ENCODE measurements at regions not wholly inside any gene's neighbourhood (a gene's known extent, or its start where the extent isn't known, plus 50 kb on each side); places are given as distances from the start of the nearest gene placed in this dataset.
"Not testable (repeated sequence)": the region's sequence is repeated elsewhere in the genome, so short reads cannot be mapped to it uniquely, and the experiment has no call there.

DNA sequence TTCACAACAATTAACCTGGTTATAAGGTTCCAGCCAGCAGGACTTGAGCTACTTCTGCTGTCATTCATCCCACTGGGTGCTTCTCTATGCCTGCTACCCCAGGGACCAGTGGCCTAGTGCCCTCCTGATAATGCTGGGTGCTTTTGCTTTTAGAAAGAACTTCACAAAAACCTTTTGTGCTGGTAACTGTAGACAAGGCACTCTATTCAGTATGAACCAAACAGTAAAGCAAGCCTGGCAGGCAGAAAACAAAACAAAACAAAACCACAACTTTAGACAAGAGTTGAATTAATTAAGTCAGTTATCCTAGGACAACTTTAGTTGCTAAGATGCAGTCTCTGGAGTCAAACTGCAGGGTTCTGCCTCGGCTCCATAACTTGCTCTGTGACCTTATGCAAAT, 61.9 kb upstream of the ADGRL2 start:
- DNase-seq (ENCODE audit: low read depth in 4 of 4, low spot score in 2 of 4), result no peak

DNA sequence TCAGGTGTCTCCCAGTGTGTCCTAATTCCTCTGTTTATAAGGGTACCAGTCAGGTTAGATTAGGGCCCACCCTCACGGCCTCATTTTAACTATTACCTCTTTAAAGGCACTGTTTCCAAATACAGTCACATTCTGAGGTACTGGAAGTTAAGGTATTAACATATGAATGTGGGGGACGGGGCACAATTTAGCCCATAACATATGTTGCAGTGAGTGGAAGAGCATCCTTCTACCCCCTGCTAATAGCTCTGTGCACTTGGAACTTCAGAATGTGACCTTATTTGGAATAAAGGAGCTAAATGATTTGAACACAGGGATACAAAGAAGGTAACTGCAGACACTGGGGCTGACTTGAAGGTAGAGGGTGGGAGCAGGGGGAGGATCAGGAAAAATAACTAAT, 67.3 kb upstream of the ADGRL2 start:
- DNase-seq (ENCODE audit: low read depth in 4 of 4, low spot score in 2 of 4), result no peak

DNA sequence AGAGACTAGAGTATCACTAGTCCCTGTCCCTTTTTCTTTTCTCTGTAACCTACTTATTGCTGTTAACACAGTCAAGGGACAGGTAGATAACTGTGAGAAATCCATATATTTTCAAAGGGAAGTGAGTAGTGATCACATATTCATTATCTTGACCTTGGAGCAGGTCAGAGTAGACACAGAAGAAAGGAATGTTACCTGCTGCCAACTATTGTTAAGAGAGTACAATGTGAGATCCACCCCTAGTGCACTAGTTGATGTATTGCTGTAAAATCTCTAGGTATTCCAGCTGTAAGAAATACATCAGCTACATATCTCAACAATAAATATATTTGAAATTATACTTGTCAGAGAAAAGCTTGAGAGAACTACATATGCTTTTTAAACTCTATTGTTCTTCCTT, 68.7 kb upstream of the ADGRL2 start:
- DNase-seq (ENCODE audit: low read depth in 4 of 4, low spot score in 2 of 4), result no peak

DNA sequence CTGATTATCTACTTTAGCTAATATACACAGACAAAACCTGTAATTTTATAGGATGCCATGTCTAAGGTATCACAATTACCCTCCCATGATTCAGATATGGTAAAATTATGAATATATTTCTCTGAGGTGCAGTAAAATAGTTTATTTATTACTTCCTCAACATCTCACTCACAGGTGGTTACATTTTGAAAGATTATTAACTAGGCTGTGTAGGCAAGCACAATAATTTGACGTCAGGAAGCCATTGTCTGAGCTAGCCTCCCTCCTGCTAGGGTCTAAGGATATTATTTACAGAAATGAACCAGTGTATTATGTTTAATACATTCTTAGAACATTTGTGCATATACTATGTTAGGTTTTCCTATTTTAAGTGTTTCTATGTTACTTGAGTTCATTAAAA, 69.9 kb upstream of the ADGRL2 start:
- DNase-seq (ENCODE audit: low read depth in 4 of 4, low spot score in 2 of 4), result no peak

DNA sequence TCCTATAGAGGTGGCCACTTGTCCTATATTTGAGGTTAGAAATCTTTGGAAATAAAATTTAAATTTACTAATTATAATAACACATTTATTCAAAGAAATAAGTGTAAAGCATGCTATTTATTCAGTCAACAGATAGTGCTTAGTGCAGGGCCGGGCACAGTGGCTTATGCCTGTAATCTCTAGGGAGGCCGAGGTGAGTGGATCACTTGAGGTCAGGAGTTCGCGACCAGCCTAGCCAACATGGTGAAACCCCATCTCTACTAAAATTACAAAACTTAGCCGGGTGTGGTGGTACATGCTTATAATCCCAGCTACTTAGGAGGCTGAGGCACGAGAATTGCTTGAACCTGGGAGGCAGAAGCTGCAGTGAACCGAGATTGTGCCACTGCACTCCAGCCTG, 70.4 kb upstream of the ADGRL2 start:
- DNase-seq (ENCODE audit: low read depth in 4 of 4, low spot score in 2 of 4), result not testable (repeated sequence)

DNA sequence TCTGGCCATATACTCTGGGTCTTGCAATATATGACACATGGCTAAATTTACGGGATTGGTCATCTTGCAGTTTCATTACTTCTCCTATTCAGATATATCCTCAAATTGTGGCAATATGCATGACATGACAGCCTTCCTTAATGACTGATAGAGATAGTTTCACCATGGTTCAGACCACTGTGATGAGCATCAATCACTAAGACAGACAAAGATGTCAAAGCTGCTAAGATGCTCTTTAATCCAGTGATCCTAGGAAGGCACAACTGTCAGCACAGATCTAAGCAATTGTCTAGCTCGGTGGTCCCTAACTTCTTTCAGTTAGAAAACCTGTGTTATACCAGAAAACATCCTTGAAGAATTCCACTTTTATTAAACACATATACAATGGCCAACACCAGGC, 70.9 kb upstream of the ADGRL2 start:
- no peak for DNase-seq (ENCODE audit: low read depth in 4 of 4, low spot score in 2 of 4)

DNA sequence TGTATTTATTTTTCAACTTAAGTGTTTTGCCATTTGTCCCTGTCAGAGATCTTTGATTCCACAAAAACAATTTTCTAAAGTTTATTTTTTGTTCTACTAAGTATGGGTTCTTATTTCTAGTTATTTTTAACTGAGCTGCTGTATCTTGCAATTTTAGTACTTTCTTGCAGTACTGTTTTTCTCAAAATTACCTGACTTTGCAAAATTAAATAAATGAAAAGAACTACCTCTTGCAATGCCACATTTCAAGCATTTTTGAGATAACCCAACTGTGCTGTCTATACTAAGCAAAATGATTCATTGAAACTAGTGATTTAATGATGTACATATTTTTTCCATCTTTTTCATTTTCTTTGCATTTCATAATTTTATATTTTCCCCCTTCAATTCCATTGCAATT, 71.5 kb upstream of the ADGRL2 start:
- DNase-seq (ENCODE audit: low read depth in 4 of 4, low spot score in 2 of 4), result no peak

DNA sequence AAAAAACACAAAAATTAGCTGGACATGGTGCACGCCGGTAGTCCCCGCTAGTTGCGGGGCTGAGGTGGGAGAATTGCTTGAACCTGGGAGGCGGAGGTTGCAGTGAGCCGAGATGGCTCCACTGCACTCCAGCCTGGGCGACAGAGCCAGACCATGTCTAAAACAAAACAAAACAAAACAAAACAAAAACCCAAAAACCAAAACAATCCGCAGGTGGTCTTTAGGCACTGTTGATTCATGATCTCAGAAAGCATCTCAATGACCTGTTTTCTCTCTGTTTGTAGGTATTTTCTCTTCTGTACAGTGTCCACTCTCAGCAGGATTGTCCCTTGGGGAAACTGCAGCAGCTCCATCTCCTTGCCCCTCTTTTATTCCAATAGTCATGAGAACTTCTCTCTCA, 74.9 kb upstream of the ADGRL2 start:
- DNase-seq (ENCODE audit: low read depth in 4 of 4, low spot score in 2 of 4), result no peak

DNA sequence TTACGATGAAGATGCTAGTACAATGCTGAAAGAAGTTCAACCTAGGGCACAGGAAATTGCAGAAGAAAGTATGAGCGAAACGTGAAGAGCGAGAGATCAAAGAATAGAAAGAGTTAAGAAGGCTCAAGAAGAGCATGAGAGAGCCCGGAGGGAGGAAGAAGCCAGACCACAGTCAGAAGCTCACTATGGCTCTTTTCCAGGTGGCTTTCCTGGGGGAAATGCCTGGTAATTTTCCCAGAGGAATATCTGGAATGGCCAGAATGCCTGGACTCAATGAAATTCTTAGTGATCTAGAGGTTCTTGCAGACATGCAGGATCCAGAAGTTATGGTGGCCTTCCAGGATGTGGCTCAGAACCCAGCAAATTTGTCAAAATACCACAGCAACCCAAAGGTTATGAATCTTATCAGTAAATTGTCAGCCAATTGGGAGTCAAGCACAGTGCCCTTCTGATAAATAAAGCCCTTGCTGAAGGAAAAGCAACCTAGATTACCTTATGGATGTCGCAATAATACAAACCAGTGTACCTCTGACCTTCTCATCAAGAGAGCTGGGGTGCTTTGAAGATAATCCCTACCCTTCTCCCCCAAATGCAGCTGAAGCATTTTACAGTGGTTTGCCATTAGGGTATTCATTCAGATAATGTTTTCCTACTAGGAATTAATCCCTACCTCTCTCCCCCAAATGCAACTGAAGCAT, 78.0 kb upstream of the ADGRL2 start:
- DNase-seq (ENCODE audit: low read depth in 4 of 4, low spot score in 2 of 4), result not testable (repeated sequence)

DNA sequence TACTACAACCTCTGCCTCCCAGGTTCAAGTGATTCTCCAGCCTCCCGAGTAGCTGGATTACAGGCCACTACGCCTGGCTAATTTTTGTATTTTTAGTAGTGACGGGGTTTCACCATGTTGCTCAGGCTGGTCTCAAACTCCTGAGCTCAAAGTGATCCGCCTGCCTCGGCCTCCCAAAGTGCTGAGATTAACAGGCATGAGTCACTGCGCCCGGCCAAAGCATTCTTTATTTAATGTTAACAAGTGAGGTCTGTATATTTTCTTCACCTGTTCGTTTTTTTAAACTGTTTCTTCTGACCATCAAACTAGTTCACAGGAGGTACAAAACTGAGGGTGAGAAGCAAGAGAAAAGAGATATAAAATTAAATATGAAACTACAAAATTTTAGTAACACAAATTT, 80.5 kb upstream of the ADGRL2 start:
- not testable (repeated sequence) for DNase-seq (ENCODE audit: low read depth in 4 of 4, low spot score in 2 of 4)

DNA sequence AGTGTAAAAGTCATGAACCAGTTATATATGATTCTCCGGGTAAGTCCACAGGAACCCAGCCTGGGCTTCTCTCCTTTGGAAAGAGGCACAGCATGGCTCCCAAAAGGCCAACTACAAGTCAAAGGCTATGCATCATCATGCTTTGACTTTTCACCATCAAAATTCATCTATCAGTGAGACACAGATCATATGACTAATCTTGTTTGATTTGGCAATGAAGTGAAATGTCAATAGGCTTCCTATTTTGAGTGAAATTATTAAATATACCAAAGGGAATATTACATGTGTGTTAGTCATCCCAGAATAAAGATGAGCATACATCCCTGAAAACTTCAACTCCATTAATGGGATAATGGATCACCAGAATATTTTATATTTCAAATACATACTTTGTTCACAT, 83.5 kb upstream of the ADGRL2 start:
- DNase-seq (ENCODE audit: low read depth in 4 of 4, low spot score in 2 of 4), result no peak

DNA sequence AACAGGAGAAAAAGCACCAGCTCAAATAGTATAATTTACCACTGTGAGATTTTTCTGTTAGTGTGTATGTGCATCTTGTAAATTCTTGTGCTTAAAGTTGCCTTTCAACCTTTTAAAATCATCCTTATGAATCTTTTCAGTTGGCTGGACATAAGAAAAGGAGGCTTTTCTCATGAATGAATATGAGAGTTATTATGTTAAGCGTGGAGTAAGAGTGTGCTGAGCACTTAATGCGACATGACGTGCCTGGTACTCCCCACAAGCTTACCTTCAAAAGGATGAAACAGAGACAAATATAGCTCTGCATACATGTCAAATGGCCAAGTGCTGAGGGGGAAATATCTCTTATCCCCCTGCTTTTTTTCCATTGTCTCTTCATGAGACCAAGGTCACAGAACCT, 85.3 kb upstream of the ADGRL2 start:
- no peak for DNase-seq (ENCODE audit: low read depth in 4 of 4, low spot score in 2 of 4)

DNA sequence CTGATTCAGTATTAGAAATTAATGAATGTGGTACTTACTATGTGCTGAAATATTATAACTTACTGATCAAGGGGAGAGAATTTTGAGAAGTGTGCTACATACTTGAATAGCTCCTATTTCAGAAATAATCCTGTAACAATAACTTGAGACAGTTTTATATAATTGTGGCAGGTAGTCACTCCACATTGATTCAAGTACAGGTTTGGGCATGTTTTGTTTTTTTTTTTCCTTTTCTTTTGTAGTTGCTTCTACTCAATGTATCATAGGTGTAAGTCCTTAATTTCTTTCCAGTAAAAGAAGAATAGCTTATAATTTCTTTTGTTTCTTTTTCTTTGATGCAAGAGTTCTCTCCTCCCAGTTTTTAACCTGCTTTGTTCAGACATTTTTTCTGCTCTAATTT, 86.1 kb upstream of the ADGRL2 start:
- DNase-seq (ENCODE audit: low read depth in 4 of 4, low spot score in 2 of 4), result no peak

DNA sequence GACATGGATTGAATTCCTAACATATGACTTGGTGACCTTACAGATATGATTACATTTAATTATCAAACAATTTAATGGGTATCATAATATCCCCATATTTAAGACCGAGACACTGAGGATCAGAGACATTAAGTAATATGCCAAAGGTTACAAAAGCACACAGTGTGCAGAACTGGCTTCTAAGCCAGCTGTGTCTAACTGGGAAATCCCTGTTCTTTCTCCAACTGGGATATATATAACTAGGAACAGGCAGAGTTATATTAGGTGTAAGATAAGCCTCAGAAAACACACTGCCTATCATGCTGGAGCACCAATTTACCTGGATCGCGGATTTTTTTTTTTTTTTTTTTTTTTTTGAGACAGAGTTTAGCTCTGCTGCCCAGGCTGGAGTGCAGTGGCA, 88.3 kb upstream of the ADGRL2 start:
- no peak for DNase-seq (ENCODE audit: low read depth in 4 of 4, low spot score in 2 of 4)

DNA sequence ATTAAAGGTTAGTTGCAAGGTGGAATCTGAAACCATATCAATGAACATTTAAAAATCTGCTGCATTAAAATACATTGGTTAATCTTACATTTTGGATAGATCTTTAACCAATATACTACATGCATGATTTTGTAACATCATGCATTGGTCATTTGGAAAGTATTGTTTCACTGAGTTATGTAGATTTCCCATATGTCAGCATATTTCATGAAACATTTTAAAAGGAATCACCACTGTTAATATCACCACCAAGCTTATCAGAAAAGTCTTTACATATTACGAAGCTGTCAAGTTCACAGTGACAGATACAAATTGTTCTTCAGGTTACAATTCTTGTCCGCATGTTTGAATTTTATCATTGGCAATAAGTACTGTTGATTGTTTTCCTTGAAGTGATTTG, 89.9 kb upstream of the ADGRL2 start:
- no peak for DNase-seq (ENCODE audit: low read depth in 4 of 4, low spot score in 2 of 4)

DNA sequence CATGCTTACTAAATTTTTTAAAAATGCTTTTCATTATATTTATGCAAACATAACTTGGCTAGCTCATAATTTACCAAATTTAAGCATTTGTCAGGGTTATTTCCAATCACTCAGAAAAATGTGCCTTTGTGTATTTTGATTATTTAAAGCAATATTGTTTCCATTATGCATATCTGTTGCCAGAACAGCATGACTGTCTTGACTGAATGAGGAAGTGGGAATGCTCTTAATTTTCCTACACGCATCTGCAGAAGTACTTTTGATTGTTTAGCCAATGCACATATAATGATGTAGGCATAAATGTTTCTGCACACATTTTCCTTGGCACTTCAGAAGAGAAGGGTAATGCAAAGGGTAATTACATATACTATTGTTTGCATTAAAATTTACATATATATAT, 92.5 kb upstream of the ADGRL2 start:
- DNase-seq (ENCODE audit: low read depth in 4 of 4, low spot score in 2 of 4), result no peak

DNA sequence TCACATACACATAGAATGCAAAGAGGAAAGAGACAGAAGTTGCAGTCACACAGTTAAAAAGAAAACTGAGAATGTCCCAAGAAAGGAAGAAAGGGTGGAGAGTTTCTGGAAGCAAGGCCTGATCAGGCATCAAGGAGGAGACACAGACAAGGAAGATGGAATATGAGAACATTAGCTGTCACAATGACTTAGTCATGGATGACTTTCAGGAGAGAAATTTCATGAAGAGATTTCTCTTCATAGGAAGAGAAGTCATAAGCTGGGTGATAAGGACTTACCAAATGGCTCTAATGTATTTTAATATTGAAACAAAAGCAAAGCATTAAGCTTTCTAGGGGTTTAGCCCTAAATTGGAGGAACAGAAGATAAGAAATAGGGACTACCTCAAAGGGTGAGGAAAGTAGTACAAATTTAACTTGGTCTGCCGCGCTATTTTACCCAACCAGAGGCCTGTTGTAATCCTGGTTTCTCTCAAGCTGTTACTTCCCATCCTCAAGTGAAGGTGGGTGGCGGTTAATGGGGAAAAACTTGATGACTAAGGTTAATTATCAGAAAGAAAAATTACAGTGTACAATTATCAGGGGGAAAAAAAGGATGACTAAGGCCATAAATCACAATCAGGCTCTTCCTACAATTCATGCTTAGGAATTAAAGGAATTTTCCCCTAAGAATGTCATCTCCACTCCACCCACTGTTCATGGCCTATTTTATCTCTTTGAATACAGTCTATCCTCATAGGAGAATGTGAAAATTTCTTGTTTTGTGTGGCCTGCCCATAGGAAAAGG, 93.9 kb upstream of the ADGRL2 start:
- no peak for DNase-seq (ENCODE audit: low read depth in 4 of 4, low spot score in 2 of 4)

DNA sequence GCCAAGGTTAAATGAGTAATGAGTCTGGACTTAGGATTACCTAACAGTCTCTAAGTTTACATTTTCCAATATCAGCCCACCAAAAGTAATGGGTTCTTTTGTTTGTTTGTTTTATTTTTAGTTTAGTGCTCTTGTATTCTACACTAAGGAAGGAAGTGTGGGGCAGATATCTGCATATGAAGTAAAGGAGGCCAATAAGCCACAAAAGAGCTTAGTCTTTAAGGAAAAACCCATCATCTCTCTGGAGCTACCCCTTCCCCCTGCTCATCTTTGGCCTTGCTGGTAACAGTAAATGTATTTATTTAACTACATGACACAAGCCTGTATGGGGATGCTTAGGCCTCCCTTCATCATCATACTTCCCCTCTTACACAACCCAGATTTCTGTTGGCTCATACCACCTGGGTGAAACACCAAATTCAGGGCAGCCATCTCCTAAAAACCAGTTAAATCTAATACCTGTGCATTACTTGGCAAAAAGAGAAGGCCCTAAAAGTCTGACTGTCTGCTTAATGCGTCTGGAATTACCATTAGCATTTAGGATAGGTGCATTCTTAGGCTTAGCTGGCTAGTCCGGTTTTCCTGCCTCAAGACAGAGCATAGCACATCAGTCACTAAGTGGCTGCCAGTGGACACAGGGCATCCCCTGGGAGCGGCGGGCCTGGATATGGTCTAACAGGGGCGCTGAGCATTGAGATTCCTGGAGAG, 96.8 kb upstream of the ADGRL2 start:
- DNase-seq (ENCODE audit: low read depth in 4 of 4, low spot score in 2 of 4), result no peak

DNA sequence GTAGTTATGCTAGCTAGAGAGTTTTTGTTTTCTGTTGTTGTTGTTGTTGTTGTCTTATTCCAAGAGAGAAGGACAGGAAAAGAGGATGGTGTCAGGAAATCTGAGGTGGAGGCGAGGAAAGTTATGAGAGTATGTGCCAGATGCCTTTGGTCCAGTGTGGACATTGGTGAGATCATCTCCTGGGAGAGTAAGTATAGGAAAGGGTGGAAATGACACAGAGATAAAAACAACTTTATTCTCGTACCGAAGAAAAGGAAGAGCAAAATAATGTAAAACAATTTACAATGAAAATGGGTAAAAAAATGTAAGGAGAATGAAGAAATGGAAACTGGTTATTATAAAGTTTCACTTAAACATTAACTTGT, 97.4 kb upstream of the ADGRL2 start:
- DNase-seq (ENCODE audit: low read depth in 4 of 4, low spot score in 2 of 4), result no peak

DNA sequence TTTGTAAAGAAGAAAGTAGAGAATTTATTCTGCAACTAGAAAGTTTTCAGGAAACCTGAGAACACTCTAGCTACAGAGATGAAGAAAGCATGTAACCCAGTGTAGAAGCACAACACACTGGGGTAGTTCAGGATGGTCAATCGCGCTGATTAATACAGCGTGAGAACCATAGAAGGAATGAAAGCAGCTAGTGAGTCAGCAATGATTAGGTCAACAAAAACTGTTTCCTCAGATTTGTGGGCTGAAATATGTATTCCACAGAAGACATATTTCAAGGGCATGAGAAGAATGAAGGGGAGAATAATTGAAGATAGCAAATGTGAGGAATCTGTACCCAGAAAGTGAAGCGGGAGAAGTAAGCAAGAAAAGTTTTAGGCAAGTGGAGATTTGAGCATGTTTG, 97.8 kb upstream of the ADGRL2 start:
- no peak for DNase-seq (ENCODE audit: low read depth in 4 of 4, low spot score in 2 of 4)

DNA sequence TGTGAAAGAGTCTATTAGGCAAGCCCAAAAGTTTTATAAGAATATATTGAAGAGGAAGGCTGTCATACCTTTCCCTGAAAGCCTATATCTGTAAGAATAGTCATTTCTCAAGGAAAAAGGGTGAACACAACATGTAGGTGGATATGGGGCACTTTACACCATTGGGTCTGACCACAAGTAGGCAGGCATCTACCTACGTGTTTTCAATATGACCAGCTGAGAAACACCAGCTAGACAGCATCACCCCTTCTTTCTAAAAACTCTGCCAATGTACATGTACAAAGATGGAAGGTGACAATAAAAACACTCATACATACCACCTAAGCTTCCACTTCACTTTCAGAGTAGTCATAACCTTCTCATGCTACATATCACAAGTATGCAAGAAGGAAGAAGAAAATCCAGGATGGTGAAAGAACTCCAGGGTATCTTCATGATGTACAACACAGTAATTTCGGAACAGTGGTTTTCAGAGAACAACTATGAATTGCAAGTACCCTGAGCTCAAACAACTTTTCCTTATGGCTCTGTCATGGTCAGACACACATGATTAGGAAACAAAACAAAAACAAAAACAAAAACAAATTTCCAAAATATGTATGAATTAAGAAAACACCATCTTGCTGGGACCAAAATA, 98.5 kb upstream of the ADGRL2 start:
- no peak for DNase-seq (ENCODE audit: low read depth in 4 of 4, low spot score in 2 of 4)
